ENCODE measurements at regions not wholly inside any gene's neighbourhood (a gene's known extent, or its start where the extent isn't known, plus 50 kb on each side); places are given as distances from the start of the nearest gene placed in this dataset.

GRCh38 chr12:91902860-91903683 lies 242.6 kb downstream of the BTG1 start:
- TF ChIP-seq CTCF (IDR thresholded peaks at IDR 0.05; ENCODE audit: borderline replicate concordance, control extremely low read depth, extremely low read depth, insufficient read depth, missing control alignments) = no peak
- DNase-seq (ENCODE audit: low spot score) = no peak
- in situ Hi-C loops (cut with MboI; ENCODE audit: low sequenced_read_pairs, unreplicated experiment) = no loop called here

GRCh38 chr12:91901381-91902074 lies 244.1 kb downstream of the BTG1 start:
- in situ Hi-C loops (cut with MboI; ENCODE audit: low sequenced_read_pairs, unreplicated experiment) = no loop called here
- no peak for DNase-seq (ENCODE audit: low spot score)
- TF ChIP-seq CTCF (IDR thresholded peaks at IDR 0.05; ENCODE audit: borderline replicate concordance, control extremely low read depth, extremely low read depth, insufficient read depth, missing control alignments) = no peak

GRCh38 chr12:91900971-91901370 lies 244.7 kb downstream of the BTG1 start:
- in situ Hi-C loops (cut with MboI; ENCODE audit: low sequenced_read_pairs, unreplicated experiment) = no loop called here
- no peak for TF ChIP-seq CTCF (IDR thresholded peaks at IDR 0.05; ENCODE audit: borderline replicate concordance, control extremely low read depth, extremely low read depth, insufficient read depth, missing control alignments)
- DNase-seq (ENCODE audit: low spot score) = no peak

- in situ Hi-C loops (cut with MboI; ENCODE audit: low sequenced_read_pairs, unreplicated experiment) = no loop called here
- no peak for DNase-seq (ENCODE audit: low spot score)
- no peak for TF ChIP-seq CTCF (IDR thresholded peaks at IDR 0.05; ENCODE audit: borderline replicate concordance, control extremely low read depth, extremely low read depth, insufficient read depth, missing control alignments)
Observed at GRCh38 chr12:91899056-91899455, 246.6 kb downstream of the BTG1 start.

- in situ Hi-C loops (cut with MboI; ENCODE audit: low sequenced_read_pairs, unreplicated experiment) = no loop called here
- TF ChIP-seq CTCF (IDR thresholded peaks at IDR 0.05; ENCODE audit: borderline replicate concordance, control extremely low read depth, extremely low read depth, insufficient read depth, missing control alignments) = no peak
- DNase-seq (ENCODE audit: low spot score) = no peak
Observed at GRCh38 chr12:91897025-91897515, 248.6 kb downstream of the BTG1 start.

GRCh38 chr12:91896286-91897024 lies 249.2 kb downstream of the BTG1 start:
- DNase-seq (ENCODE audit: low spot score) = no peak
- TF ChIP-seq CTCF (IDR thresholded peaks at IDR 0.05; ENCODE audit: borderline replicate concordance, control extremely low read depth, extremely low read depth, insufficient read depth, missing control alignments) = no peak
- in situ Hi-C loops (cut with MboI; ENCODE audit: low sequenced_read_pairs, unreplicated experiment) = no loop called here

Measured in GM13976 (cell line).